A204.1 (cell line): ENCODE measurements at regions not wholly inside any gene's neighbourhood (a gene's known extent, or its start where the extent isn't known, plus 50 kb on each side); places are given as distances from the start of the nearest gene placed in this dataset.

Experiments used
- FAIRE-seq: peaks from 2 replicates; lab custom pipeline; 2012; peaks lifted over from hg19 to GRCh38; lab: Jason Lieb, UNC

GRCh38 chr12:42670719-42671118 is 81.2 kb upstream of the PRICKLE1 start:
- no peak for FAIRE-seq

GRCh38 chr12:42669553-42669952 is 80.0 kb upstream of the PRICKLE1 start:
- no peak for FAIRE-seq

GRCh38 chr12:42666671-42667243 is 77.2 kb upstream of the PRICKLE1 start:
- FAIRE-seq, result no peak

- FAIRE-seq, result no peak
Observed at GRCh38 chr12:42663621-42664020, 74.1 kb upstream of the PRICKLE1 start.

GRCh38 chr12:42660968-42661937 is 71.7 kb upstream of the PRICKLE1 start:
- FAIRE-seq, result no peak

- FAIRE-seq, result no peak
Observed at GRCh38 chr12:42660117-42660516, 70.6 kb upstream of the PRICKLE1 start.

GRCh38 chr12:42652048-42652447 is 62.5 kb upstream of the PRICKLE1 start:
- no peak for FAIRE-seq

- FAIRE-seq, result no peak
Observed at GRCh38 chr12:42648061-42648460, 58.5 kb upstream of the PRICKLE1 start.

GRCh38 chr12:42643881-42644579 is 54.5 kb upstream of the PRICKLE1 start:
- FAIRE-seq, result no peak

GRCh38 chr12:42641221-42641885 is 51.8 kb upstream of the PRICKLE1 start:
- no peak for FAIRE-seq

- no peak for FAIRE-seq
Observed at GRCh38 chr12:42640391-42640790, 50.8 kb upstream of the PRICKLE1 start.

- no peak for FAIRE-seq
Observed at GRCh38 chr12:42639556-42639955, 50.0 kb upstream of the PRICKLE1 start.
